ENCODE measurements at regions not wholly inside any gene's neighbourhood (a gene's known extent, or its start where the extent isn't known, plus 50 kb on each side); places are given as distances from the start of the nearest gene placed in this dataset.

DNA sequence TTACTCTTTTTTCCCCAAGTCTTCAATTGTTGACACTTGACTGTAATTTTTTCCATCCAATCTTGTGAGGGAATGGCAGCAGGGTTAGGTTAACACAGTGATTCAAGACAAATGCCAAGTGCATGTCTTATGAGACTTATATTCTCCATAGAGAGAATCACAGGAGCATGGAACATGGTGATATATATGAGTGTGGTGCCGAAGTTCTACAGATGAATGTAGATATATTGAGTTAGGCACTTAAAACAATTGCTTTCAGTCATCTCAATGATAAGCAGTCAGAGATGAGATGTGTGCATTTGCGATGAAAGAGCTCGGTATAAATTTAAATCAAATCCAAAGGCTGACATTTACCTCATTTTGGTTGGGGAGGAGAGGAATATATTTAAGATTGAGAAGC lies 211.2 kb downstream of the CDH10 start:
- no peaks in the 10 kb centered on the region for H4K20me1 ChIP-seq (replicated peaks; ENCODE audit: control insufficient read depth, insufficient read depth, low read length)
- POLR2A ChIA-PET = no interaction called here
- DNase-seq (ENCODE audit: extremely low read depth in 1 of 4, low spot score in 3 of 4) (no peak), FAIRE-seq (no peak), ATAC-seq (no peak)
- no peaks in the 10 kb centered on the region for H3K4me1 ChIP-seq (replicated peaks in 1 of 2; ENCODE audit: control insufficient read depth in 2 of 2, insufficient read depth in 2 of 2, low read length in 2 of 2)
- no TSS peak for BruUV-seq (replicated peaks)
- H3K79me2 ChIP-seq (ENCODE audit: control insufficient read depth, insufficient read depth, low read length) = no peaks in the 10 kb centered on the region
- no peak overlapping the region for H3K27ac ChIP-seq (ENCODE audit: extremely low read depth, low read depth, low read length)
- H3K9me1 ChIP-seq (ENCODE audit: control insufficient read depth, insufficient read depth, low read length) = no peaks in the 10 kb centered on the region
- H3K4me3 ChIP-seq = no peak overlapping the region
- H3K9me3 ChIP-seq (replicated peaks; ENCODE audit: control insufficient read depth, insufficient read depth, low read depth, low read length) = no peaks in the 10 kb centered on the region; the same call in 1 of the 2 replicates
- H3K27me3 ChIP-seq (ENCODE audit: control insufficient read depth in 2 of 2, insufficient read depth in 2 of 2, low read length in 2 of 2) = no peaks in the 10 kb centered on the region
- no peak overlapping the region for H3K9ac ChIP-seq (ENCODE audit: insufficient read depth in 1 of 2, low read depth in 2 of 2, low read length in 2 of 2)
- CTCF ChIA-PET (ENCODE audit: low intra/inter-chr PET ratio) = no interaction called here
- WGBS (ENCODE audit: insufficient coverage, low coverage, missing lambda C conversion rate) = 0% methylated on average over 3 of the region's 3 CpGs
- no peaks in the 10 kb centered on the region for H3K36me3 ChIP-seq (ENCODE audit: control insufficient read depth, insufficient read depth, low read length)
- H2AFZ ChIP-seq (ENCODE audit: low read depth, low read length) = no peak overlapping the region
- in situ Hi-C loops (cut with MboI) (no loop called here), intact Hi-C loops (cut with micrococcal nuclease) (no loop called here)
- no peak overlapping the region for H3K4me2 ChIP-seq (ENCODE audit: insufficient read depth, low read length)
- TF ChIP-seq CHAMP1 (IDR thresholded peaks at IDR 0.05) = no peak
- TF ChIP-seq, protein P1, sequence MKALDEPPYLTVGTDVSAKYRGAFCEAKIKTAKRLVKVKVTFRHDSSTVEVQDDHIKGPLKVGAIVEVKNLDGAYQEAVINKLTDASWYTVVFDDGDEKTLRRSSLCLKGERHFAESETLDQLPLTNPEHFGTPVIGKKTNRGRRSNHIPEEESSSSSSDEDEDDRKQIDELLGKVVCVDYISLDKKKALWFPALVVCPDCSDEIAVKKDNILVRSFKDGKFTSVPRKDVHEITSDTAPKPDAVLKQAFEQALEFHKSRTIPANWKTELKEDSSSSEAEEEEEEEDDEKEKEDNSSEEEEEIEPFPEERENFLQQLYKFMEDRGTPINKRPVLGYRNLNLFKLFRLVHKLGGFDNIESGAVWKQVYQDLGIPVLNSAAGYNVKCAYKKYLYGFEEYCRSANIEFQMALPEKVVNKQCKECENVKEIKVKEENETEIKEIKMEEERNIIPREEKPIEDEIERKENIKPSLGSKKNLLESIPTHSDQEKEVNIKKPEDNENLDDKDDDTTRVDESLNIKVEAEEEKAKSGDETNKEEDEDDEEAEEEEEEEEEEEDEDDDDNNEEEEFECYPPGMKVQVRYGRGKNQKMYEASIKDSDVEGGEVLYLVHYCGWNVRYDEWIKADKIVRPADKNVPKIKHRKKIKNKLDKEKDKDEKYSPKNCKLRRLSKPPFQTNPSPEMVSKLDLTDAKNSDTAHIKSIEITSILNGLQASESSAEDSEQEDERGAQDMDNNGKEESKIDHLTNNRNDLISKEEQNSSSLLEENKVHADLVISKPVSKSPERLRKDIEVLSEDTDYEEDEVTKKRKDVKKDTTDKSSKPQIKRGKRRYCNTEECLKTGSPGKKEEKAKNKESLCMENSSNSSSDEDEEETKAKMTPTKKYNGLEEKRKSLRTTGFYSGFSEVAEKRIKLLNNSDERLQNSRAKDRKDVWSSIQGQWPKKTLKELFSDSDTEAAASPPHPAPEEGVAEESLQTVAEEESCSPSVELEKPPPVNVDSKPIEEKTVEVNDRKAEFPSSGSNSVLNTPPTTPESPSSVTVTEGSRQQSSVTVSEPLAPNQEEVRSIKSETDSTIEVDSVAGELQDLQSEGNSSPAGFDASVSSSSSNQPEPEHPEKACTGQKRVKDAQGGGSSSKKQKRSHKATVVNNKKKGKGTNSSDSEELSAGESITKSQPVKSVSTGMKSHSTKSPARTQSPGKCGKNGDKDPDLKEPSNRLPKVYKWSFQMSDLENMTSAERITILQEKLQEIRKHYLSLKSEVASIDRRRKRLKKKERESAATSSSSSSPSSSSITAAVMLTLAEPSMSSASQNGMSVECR (CRISPR knock-in tag; IDR thresholded peaks at IDR 0.05) = no peak
- TF ChIP-seq, protein P2, sequence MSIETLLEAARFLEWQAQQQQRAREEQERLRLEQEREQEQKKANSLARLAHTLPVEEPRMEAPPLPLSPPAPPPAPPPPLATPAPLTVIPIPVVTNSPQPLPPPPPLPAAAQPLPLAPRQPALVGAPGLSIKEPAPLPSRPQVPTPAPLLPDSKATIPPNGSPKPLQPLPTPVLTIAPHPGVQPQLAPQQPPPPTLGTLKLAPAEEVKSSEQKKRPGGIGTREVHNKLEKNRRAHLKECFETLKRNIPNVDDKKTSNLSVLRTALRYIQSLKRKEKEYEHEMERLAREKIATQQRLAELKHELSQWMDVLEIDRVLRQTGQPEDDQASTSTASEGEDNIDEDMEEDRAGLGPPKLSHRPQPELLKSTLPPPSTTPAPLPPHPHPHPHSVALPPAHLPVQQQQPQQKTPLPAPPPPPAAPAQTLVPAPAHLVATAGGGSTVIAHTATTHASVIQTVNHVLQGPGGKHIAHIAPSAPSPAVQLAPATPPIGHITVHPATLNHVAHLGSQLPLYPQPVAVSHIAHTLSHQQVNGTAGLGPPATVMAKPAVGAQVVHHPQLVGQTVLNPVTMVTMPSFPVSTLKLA (conservative IDR thresholded peaks at IDR 0.05) = no peak
- no peak for TF ChIP-seq MTA2 (IDR thresholded peaks at IDR 0.05; ENCODE audit: low read depth)
- no peak for TF ChIP-seq JUN (IDR thresholded peaks at IDR 0.05; ENCODE audit: borderline replicate concordance, low read depth, low read length)
- TF ChIP-seq JUN (CRISPR knock-in tag; IDR thresholded peaks at IDR 0.05; ENCODE audit: borderline replicate concordance) = no peak
- TF ChIP-seq, protein P3, sequence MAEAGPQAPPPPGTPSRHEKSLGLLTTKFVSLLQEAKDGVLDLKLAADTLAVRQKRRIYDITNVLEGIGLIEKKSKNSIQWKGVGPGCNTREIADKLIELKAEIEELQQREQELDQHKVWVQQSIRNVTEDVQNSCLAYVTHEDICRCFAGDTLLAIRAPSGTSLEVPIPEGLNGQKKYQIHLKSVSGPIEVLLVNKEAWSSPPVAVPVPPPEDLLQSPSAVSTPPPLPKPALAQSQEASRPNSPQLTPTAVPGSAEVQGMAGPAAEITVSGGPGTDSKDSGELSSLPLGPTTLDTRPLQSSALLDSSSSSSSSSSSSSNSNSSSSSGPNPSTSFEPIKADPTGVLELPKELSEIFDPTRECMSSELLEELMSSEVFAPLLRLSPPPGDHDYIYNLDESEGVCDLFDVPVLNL (CRISPR knock-in tag; IDR thresholded peaks at IDR 0.05; ENCODE audit: low read depth) = no peak
- TF ChIP-seq GATA2 (CRISPR knock-in tag; IDR thresholded peaks at IDR 0.05) = no peak
- no peak for TF ChIP-seq TBP (optimal IDR thresholded peaks at IDR 0.05; ENCODE audit: low read depth, low read length)
- TF ChIP-seq ZKSCAN1 (IDR thresholded peaks at IDR 0.05; ENCODE audit: low read depth, low read length) = no peak
- TF ChIP-seq U2AF1 (optimal IDR thresholded peaks at IDR 0.05; ENCODE audit: low read depth, low read length) = no peak
- no peak for TF ChIP-seq RBM39 (optimal IDR thresholded peaks at IDR 0.05; ENCODE audit: low read depth, low read length)
- no peak for TF ChIP-seq ZFP1 (CRISPR knock-in tag; IDR thresholded peaks at IDR 0.05)
- no peak for TF ChIP-seq MEF2A (IDR thresholded peaks at IDR 0.05; ENCODE audit: control insufficient read depth, low read depth, low read length)
- TF ChIP-seq SRSF9 (IDR thresholded peaks at IDR 0.05; ENCODE audit: borderline replicate concordance, low read depth, low read length) = no peak
